HepG2 (cell line): ENCODE measurements at regions not wholly inside any gene's neighbourhood (a gene's known extent, or its start where the extent isn't known, plus 50 kb on each side); places are given as distances from the start of the nearest gene placed in this dataset.

Experiments used
- ATAC-seq: fragments of 200-7000 bp; cut with Tn5 transposase; 3 replicates; pipeline ENCODE4 v1.9.1; 2020; ENCODE audit warnings: mild to moderate bottlenecking, moderate library complexity
- BruUV-seq: library from RNA; stranded (reverse); fragments of 400-500 nt; replicated peaks from 2 replicates; lab custom pipeline; 2021; lab: Mats Ljungman, UMichigan
- CTCF ChIA-PET: fragments of 300-600 bp; formaldehyde crosslinking; extraction: SDS; loops from one replicate; lab custom pipeline; 2021; ENCODE audit warnings: low total read pairs, inconsistent platforms, low intra/inter-chr PET ratio; lab: Yijun Ruan, JAX
- POLR2A ChIA-PET: fragments of 350-600 bp; sonication (Branson Sonifier 250); formaldehyde crosslinking; loops from one replicate; lab custom pipeline; 2020; ENCODE audit warnings: antibody characterized with exemption, inconsistent platforms; lab: Yijun Ruan, JAX
- DNase-seq: peaks from one replicate; pipeline ENCODE4 v3.0.0-alpha.2; 2015; ENCODE audit warnings: low spot score
- FAIRE-seq: peaks from 3 replicates; lab custom pipeline; 2011; peaks lifted over from hg19 to GRCh38; lab: Jason Lieb, UNC
- H2AFZ ChIP-seq: one replicate; pipeline ENCODE4 v1.6.1; 2011; ENCODE audit warnings: low read length, inconsistent platforms
- H3K27ac ChIP-seq: fragments of 300-600 bp; 3 replicates; pipeline ENCODE4 v1.8.0; 2011; ENCODE audit warnings: mixed run types, mild to moderate bottlenecking, mixed read lengths, low read length, inconsistent platforms; ENCODE audit not compliant: insufficient read depth; ENCODE audit errors: extremely low read length
- H3K27me3 ChIP-seq, 2 experiments: fragments of 200-600 bp in 1 of 2; 2 replicates in 1 of 2; 3 replicates in 1 of 2; pipeline versions ENCODE4 v1.6.0 to v1.8.0; 2011; ENCODE audit warnings: low read length in 2 of 2, mild to moderate bottlenecking in 2 of 2, moderate library complexity in 2 of 2, inconsistent platforms in 1 of 2; ENCODE audit not compliant: insufficient read depth in 2 of 2, control insufficient read depth in 1 of 2
- H3K36me3 ChIP-seq, 2 experiments: fragments of 200-600 bp in 1 of 2; replicated peaks in 1 of 2; 2 replicates in 1 of 2; 3 replicates in 1 of 2; pipeline versions ENCODE4 v1.5.1 to v1.8.0; 2011; ENCODE audit warnings: low read length in 2 of 2, inconsistent platforms in 1 of 2; ENCODE audit not compliant: insufficient read depth in 2 of 2, control insufficient read depth in 1 of 2
- H3K4me1 ChIP-seq: 2 replicates; pipeline ENCODE4 v1.5.1; 2012; ENCODE audit warnings: low read length, inconsistent platforms; ENCODE audit not compliant: insufficient read depth
- H3K4me2 ChIP-seq: 2 replicates; pipeline ENCODE4 v1.6.0; 2011; ENCODE audit warnings: low read depth, low read length, inconsistent platforms
- H3K4me3 ChIP-seq, 3 experiments: fragments of 200-600 bp in 1 of 3; sonication (generic), shearing (Covaris generic) in 1 of 3; replicated peaks in 1 of 3; 2 replicates each; pipeline ENCODE4 v1.5.1; 2011 to 2016; ENCODE audit warnings: low read length in 3 of 3, inconsistent platforms in 2 of 3, low read depth in 2 of 3, mild to moderate bottlenecking in 2 of 3, control low read depth in 1 of 3, mixed read lengths in 1 of 3; ENCODE audit not compliant: insufficient read depth in 1 of 3
- H3K79me2 ChIP-seq: one replicate; pipeline ENCODE4 v1.6.1; 2011; ENCODE audit warnings: low read length, inconsistent platforms; ENCODE audit not compliant: insufficient read depth
- H3K9ac ChIP-seq: 2 replicates; pipeline ENCODE4 v1.6.0; 2011; ENCODE audit warnings: mild to moderate bottlenecking, low read depth, low read length, inconsistent platforms; ENCODE audit not compliant: insufficient read depth
- H3K9me3 ChIP-seq: 2 replicates; pipeline ENCODE4 v1.5.1; 2012; ENCODE audit warnings: mild to moderate bottlenecking, low read length
- H4K20me1 ChIP-seq: 2 replicates; pipeline ENCODE4 v1.6.0; 2011; ENCODE audit warnings: inconsistent platforms, mild to moderate bottlenecking, low read length, moderate library complexity; ENCODE audit not compliant: insufficient read depth
- ARHGAP35 ChIP-seq: sonication (generic); formaldehyde crosslinking; IDR thresholded peaks from 2 replicates; pipeline ENCODE4 v1.9.0; 2022; ENCODE audit warnings: mild to moderate bottlenecking, inconsistent platforms, moderate library complexity, missing genetic modification reagents, borderline replicate concordance
- CBFB ChIP-seq: sonication (generic); formaldehyde crosslinking; IDR thresholded peaks from 2 replicates; pipeline ENCODE4 v1.4.0; 2020; ENCODE audit warnings: missing genetic modification reagents
- DMAP1 ChIP-seq: IDR thresholded peaks from 2 replicates; pipeline ENCODE4 v1.6.1; 2016
- KDM1A ChIP-seq: IDR thresholded peaks from 2 replicates; pipeline ENCODE4 v1.6.1; 2016; ENCODE audit warnings: missing compliant biosample characterization
- SRSF4 ChIP-seq: fragments of 200-400 bp; formaldehyde crosslinking; IDR thresholded peaks from one replicate; pipeline ENCODE4 v1.6.1; 2018; ENCODE audit warnings: mild to moderate bottlenecking, low read depth, low read length, moderate library complexity; ENCODE audit not compliant: poor library complexity, severe bottlenecking
- ZFP82 ChIP-seq: sonication (generic); formaldehyde crosslinking; IDR thresholded peaks from 2 replicates; pipeline ENCODE4 v1.5.1; 2020; ENCODE audit warnings: mild to moderate bottlenecking, missing genetic modification reagents, borderline replicate concordance
- ZNF567 ChIP-seq: sonication (generic); formaldehyde crosslinking; IDR thresholded peaks from 2 replicates; pipeline ENCODE4 v1.8.1; 2023; ENCODE audit warnings: mild to moderate bottlenecking, missing genetic modification reagents, borderline replicate concordance
- ZSCAN21 ChIP-seq: sonication (generic); formaldehyde crosslinking; IDR thresholded peaks from 2 replicates; pipeline ENCODE4 v1.8.0; 2022; ENCODE audit warnings: mild to moderate bottlenecking, missing genetic modification reagents, moderate library complexity, borderline replicate concordance
- WGBS: methylation state at CpG from one replicate; pipeline ENCODE4 v1.1.6; 2017; ENCODE audit warnings: low lambda C conversion rate; 5-methylcytosine and 5-hydroxymethylcytosine counted together
- in situ Hi-C: cut with HindIII; loops from 2 replicates; pipeline ENCODE4 v1.10.0; 2017; ENCODE audit warnings: low pct_unique_long_range_greater_than_20kb; ENCODE audit not compliant: extremely low pct_ligation_motif_present
- intact Hi-C: fragments of 100-400 bp; cut with micrococcal nuclease; formaldehyde crosslinking; loops from one replicate; pipeline ENCODE4 v1.10.0; 2022; ENCODE audit not compliant: unreplicated experiment
- TF ChIP-seq, protein P1 (sequence below): fragments of 450-650 bp; IDR thresholded peaks from 2 replicates; pipeline ENCODE4 v1.6.1; 2017

- TF ChIP-seq, protein P1, sequence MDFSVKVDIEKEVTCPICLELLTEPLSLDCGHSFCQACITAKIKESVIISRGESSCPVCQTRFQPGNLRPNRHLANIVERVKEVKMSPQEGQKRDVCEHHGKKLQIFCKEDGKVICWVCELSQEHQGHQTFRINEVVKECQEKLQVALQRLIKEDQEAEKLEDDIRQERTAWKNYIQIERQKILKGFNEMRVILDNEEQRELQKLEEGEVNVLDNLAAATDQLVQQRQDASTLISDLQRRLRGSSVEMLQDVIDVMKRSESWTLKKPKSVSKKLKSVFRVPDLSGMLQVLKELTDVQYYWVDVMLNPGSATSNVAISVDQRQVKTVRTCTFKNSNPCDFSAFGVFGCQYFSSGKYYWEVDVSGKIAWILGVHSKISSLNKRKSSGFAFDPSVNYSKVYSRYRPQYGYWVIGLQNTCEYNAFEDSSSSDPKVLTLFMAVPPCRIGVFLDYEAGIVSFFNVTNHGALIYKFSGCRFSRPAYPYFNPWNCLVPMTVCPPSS: no peak
- TF ChIP-seq CBFB (CRISPR knock-in tag) (no peak), ZNF567 (CRISPR knock-in tag) (no peak), DMAP1 (CRISPR knock-in tag) (no peak)
Measured at GRCh38 chr12:68477261-68477772, 133.4 kb upstream of the RAP1B start (continued).

DNA sequence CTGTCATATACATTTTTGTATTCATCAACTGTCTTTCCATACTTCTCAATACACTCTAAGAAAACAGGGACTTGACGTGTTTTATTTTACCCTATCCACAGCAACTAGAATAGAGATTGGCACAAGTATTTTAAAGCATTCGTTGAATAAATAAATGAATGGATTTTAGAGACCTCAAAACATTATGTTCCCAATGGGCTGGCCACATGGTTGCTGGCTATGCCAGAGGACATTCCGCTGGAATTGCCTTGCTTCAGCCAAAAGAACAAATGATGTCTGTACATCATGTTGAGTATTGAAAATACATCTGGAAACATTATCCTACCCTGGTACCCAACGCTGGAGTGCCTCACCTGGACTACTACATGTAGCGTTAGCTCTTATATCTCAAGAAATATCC is 132.8 kb upstream of the RAP1B start:
- FAIRE-seq: no peak
- no peaks in the 10 kb centered on the region for H3K36me3 ChIP-seq
- intact Hi-C loops: no loop called here
- no peak overlapping the region for H3K27ac ChIP-seq
- POLR2A ChIA-PET: no interaction called here
- CTCF ChIA-PET: no interaction called here
- H3K4me3 ChIP-seq: no peak overlapping the region
- no peaks in the 10 kb centered on the region for H3K79me2 ChIP-seq
- H2AFZ ChIP-seq: no peak overlapping the region
- H3K27me3 ChIP-seq: no peaks in the 10 kb centered on the region; a peak in 1 of 5 replicates
- H3K9ac ChIP-seq: no peak overlapping the region
- no peaks in the 10 kb centered on the region for H3K9me3 ChIP-seq
- TF ChIP-seq ARHGAP35 (CRISPR knock-in tag): no peak
- no peak for TF ChIP-seq ZSCAN21 (CRISPR knock-in tag)
- TF ChIP-seq ZFP82 (CRISPR knock-in tag): no peak
- no peak for TF ChIP-seq SRSF4
- no peak for TF ChIP-seq KDM1A (CRISPR knock-in tag)
- TF ChIP-seq, all 625 proteins: peak for 0
- H3K4me2 ChIP-seq: no peak overlapping the region
- in situ Hi-C loops: no loop called here
- H4K20me1 ChIP-seq: no peaks in the 10 kb centered on the region
- H3K4me1 ChIP-seq: no peaks in the 10 kb centered on the region
- ATAC-seq (no peak), DNase-seq (no peak)
- BruUV-seq: no TSS peak
- 61% methylated on average over 5 of the region's 5 CpGs for WGBS
